GM21786 (cell line): ENCODE measurements at regions not wholly inside any gene's neighbourhood (a gene's known extent, or its start where the extent isn't known, plus 50 kb on each side); places are given as distances from the start of the nearest gene placed in this dataset.

Experiments
- ATAC-seq: cut with Tn5 transposase; IDR thresholded peaks from one replicate; pipeline ENCODE4 v1.9.1; 2021; ENCODE audit not compliant: unreplicated experiment

GRCh38 chr16:26189536-26189935 lies 497.8 kb downstream of the HS3ST4 start:
- no peak for ATAC-seq

GRCh38 chr16:26194526-26194925 lies 502.8 kb downstream of the HS3ST4 start:
- no peak for ATAC-seq

- ATAC-seq, result no peak
These were observed 503.5 kb downstream of the HS3ST4 start for GRCh38 chr16:26195225-26195624.

GRCh38 chr16:26196310-26196709 lies 504.6 kb downstream of the HS3ST4 start:
- ATAC-seq, result no peak

GRCh38 chr16:26196802-26197201 lies 505.0 kb downstream of the HS3ST4 start:
- ATAC-seq, result no peak

GRCh38 chr16:26197707-26198106 lies 505.9 kb downstream of the HS3ST4 start:
- ATAC-seq, result no peak

- no peak for ATAC-seq
These were observed 506.5 kb downstream of the HS3ST4 start for GRCh38 chr16:26198221-26198620.

GRCh38 chr16:26204138-26204537 lies 512.4 kb downstream of the HS3ST4 start:
- ATAC-seq, result no peak

- no peak for ATAC-seq
These were observed 519.8 kb downstream of the HS3ST4 start for GRCh38 chr16:26211542-26211941.

- no peak for ATAC-seq
These were observed 520.8 kb downstream of the HS3ST4 start for GRCh38 chr16:26212599-26212998.

- no peak for ATAC-seq
These were observed 522.9 kb downstream of the HS3ST4 start for GRCh38 chr16:26214581-26215174.

GRCh38 chr16:26220894-26221293 lies 529.1 kb downstream of the HS3ST4 start:
- ATAC-seq, result no peak

GRCh38 chr16:26231647-26232046 lies 539.9 kb downstream of the HS3ST4 start:
- ATAC-seq, result no peak

GRCh38 chr16:26240807-26241206 lies 549.0 kb downstream of the HS3ST4 start:
- no peak for ATAC-seq

- ATAC-seq, result no peak
These were observed 555.3 kb downstream of the HS3ST4 start for GRCh38 chr16:26247063-26247462.

GRCh38 chr16:26252598-26252997 lies 560.8 kb downstream of the HS3ST4 start:
- ATAC-seq, result no peak

- ATAC-seq, result no peak
These were observed 569.9 kb downstream of the HS3ST4 start for GRCh38 chr16:26261621-26262020.

- ATAC-seq, result no peak
These were observed 571.6 kb downstream of the HS3ST4 start for GRCh38 chr16:26263406-26263805.

GRCh38 chr16:26267641-26268040 lies 575.9 kb downstream of the HS3ST4 start:
- ATAC-seq, result no peak

GRCh38 chr16:26269673-26270072 lies 577.9 kb downstream of the HS3ST4 start:
- ATAC-seq, result no peak

- no peak for ATAC-seq
These were observed 581.8 kb downstream of the HS3ST4 start for GRCh38 chr16:26273607-26274006.

- ATAC-seq, result no peak
These were observed 583.3 kb downstream of the HS3ST4 start for GRCh38 chr16:26275021-26275590.

GRCh38 chr16:26276289-26276688 lies 584.5 kb downstream of the HS3ST4 start:
- ATAC-seq, result no peak
